K562 (cell line): ENCODE measurements at regions not wholly inside any gene's neighbourhood (a gene's known extent, or its start where the extent isn't known, plus 50 kb on each side); places are given as distances from the start of the nearest gene placed in this dataset.

ENCODE experiments used
- ATAC-seq: fragments of 200-7000 bp; cut with Tn5 transposase; 3 replicates; pipeline ENCODE4 v1.9.1; 2020; ENCODE audit warnings: moderate library complexity
- BruUV-seq: library from RNA; stranded (reverse); fragments of 400-500 nt; replicated peaks from 2 replicates; lab custom pipeline; 2021; lab: Mats Ljungman, UMichigan
- CTCF ChIA-PET: fragments of 300-600 bp; formaldehyde crosslinking; extraction: SDS; loops from one replicate; lab custom pipeline; 2021; ENCODE audit warnings: low intra/inter-chr PET ratio; lab: Yijun Ruan, JAX
- POLR2A ChIA-PET: fragments of 300-600, 350-650 bp; sonication (Branson Sonifier 250); formaldehyde crosslinking; extraction: SDS; loops from one replicate; lab custom pipeline; 2021; ENCODE audit warnings: antibody characterized with exemption, inconsistent platforms; lab: Yijun Ruan, JAX
- DNase-seq, 4 experiments: peaks; one replicate each; pipeline versions ENCODE4 v3.0.0 to v3.0.0-alpha.2; 2011 to 2018; ENCODE audit warnings: low spot score in 3 of 4, mixed read lengths in 3 of 4; ENCODE audit errors: extremely low read depth in 1 of 4
- FAIRE-seq: peaks from 2 replicates; lab custom pipeline; 2011; peaks lifted over from hg19 to GRCh38; lab: Jason Lieb, UNC
- H2AFZ ChIP-seq: 2 replicates; pipeline ENCODE4 v1.6.0; 2011; ENCODE audit warnings: low read depth, low read length, control low read depth, inconsistent platforms
- H3K27ac ChIP-seq: fragments of 200-600 bp; 3 replicates; pipeline ENCODE4 v1.8.0; 2011; ENCODE audit warnings: low read depth, mild to moderate bottlenecking, control low read depth, inconsistent platforms, low read length, moderate library complexity, mixed read lengths; ENCODE audit errors: extremely low read depth
- H3K27me3 ChIP-seq, 2 experiments: fragments of 300-600 bp in 1 of 2; 2 replicates in 1 of 2; 3 replicates in 1 of 2; pipeline versions ENCODE4 v1.6.0 to v1.8.0; 2011; ENCODE audit warnings: inconsistent platforms in 2 of 2, low read length in 2 of 2, mild to moderate bottlenecking in 1 of 2, mixed read lengths in 1 of 2, moderate library complexity in 1 of 2; ENCODE audit not compliant: control insufficient read depth in 2 of 2, insufficient read depth in 2 of 2
- H3K36me3 ChIP-seq: fragments of 300-600 bp; 3 replicates; pipeline ENCODE4 v1.8.0; 2011; ENCODE audit warnings: mild to moderate bottlenecking, low read length, inconsistent platforms; ENCODE audit not compliant: control insufficient read depth, insufficient read depth
- H3K4me1 ChIP-seq, 2 experiments: fragments of 200-600 bp in 1 of 2; replicated peaks in 1 of 2; 2 replicates in 1 of 2; 3 replicates in 1 of 2; pipeline versions ENCODE4 v1.5.1 to v1.8.0; 2011; ENCODE audit warnings: inconsistent platforms in 2 of 2, low read length in 2 of 2, mild to moderate bottlenecking in 1 of 2, mixed read lengths in 1 of 2, moderate library complexity in 1 of 2; ENCODE audit not compliant: control insufficient read depth in 2 of 2, insufficient read depth in 2 of 2
- H3K4me2 ChIP-seq: 2 replicates; pipeline ENCODE4 v1.6.1; 2011; ENCODE audit warnings: low read length, control low read depth, inconsistent platforms, mixed read lengths; ENCODE audit not compliant: insufficient read depth
- H3K4me3 ChIP-seq: fragments of 200-600 bp; sonication (generic), shearing (Covaris generic); 2 replicates; pipeline ENCODE4 v1.5.1; 2016; ENCODE audit warnings: control low read depth, inconsistent platforms
- H3K79me2 ChIP-seq: fragments of 200-600 bp; 3 replicates; pipeline ENCODE4 v1.8.0; 2011; ENCODE audit warnings: low read length, inconsistent platforms; ENCODE audit not compliant: control insufficient read depth, insufficient read depth
- H3K9ac ChIP-seq, 2 experiments: 2 replicates each; pipeline versions ENCODE4 v1.6.0 to v1.6.1; 2011; ENCODE audit warnings: low read depth in 2 of 2, low read length in 2 of 2, control low read depth in 1 of 2, inconsistent platforms in 1 of 2, mild to moderate bottlenecking in 1 of 2, mixed read lengths in 1 of 2; ENCODE audit not compliant: insufficient read depth in 1 of 2
- H3K9me1 ChIP-seq: one replicate; pipeline ENCODE4 v1.6.0; 2011; ENCODE audit warnings: inconsistent platforms, mild to moderate bottlenecking, low read length, moderate library complexity; ENCODE audit not compliant: control insufficient read depth, insufficient read depth
- H3K9me3 ChIP-seq: replicated peaks from 2 replicates; pipeline ENCODE4 v1.5.1; 2011; ENCODE audit warnings: low read depth, low read length, inconsistent platforms; ENCODE audit not compliant: control insufficient read depth, insufficient read depth
- H4K20me1 ChIP-seq: replicated peaks from 2 replicates; pipeline ENCODE4 v1.6.1; 2011; ENCODE audit warnings: low read length, inconsistent platforms, mixed read lengths; ENCODE audit not compliant: control insufficient read depth, insufficient read depth
- ESRRB ChIP-seq: fragments of 250-450 bp; sonication (Bioruptor Pico); IDR thresholded peaks from 2 replicates; pipeline ENCODE4 v1.5.0; 2020; ENCODE audit warnings: mild to moderate bottlenecking, moderate library complexity, borderline replicate concordance
- MAFF ChIP-seq: IDR thresholded peaks from 2 replicates; pipeline ENCODE4 v1.6.1; 2012; ENCODE audit warnings: low read length, improper control_type of control experiment
- ZNF224 ChIP-seq: sonication (generic); formaldehyde crosslinking; IDR thresholded peaks from 2 replicates; pipeline ENCODE4 v1.8.0; 2022; ENCODE audit warnings: mild to moderate bottlenecking, missing genetic modification reagents
- ZNF282 ChIP-seq: sonication (generic); formaldehyde crosslinking; IDR thresholded peaks from 2 replicates; pipeline ENCODE4 v1.8.1; 2023; ENCODE audit warnings: missing genetic modification reagents
- WGBS: fragments of 100-300 bp; shearing (Covaris generic); methylation state at CpG from one replicate; pipeline ENCODE4 v1.1.6; 2016; ENCODE audit warnings: low coverage, mixed read lengths; ENCODE audit not compliant: insufficient coverage; ENCODE audit errors: missing lambda C conversion rate; 5-methylcytosine and 5-hydroxymethylcytosine counted together
- in situ Hi-C: fragments of 300-500 bp; cut with MboI; formaldehyde crosslinking; loops from 4 replicates; pipeline ENCODE4 v1.15.0; 2018; ENCODE audit warnings: inconsistent platforms, mixed read lengths
- intact Hi-C: fragments of 100-400 bp; cut with micrococcal nuclease; formaldehyde crosslinking; loops from 2 replicates; pipeline ENCODE4 v1.14.2; 2022
- TF ChIP-seq, protein P1 (sequence below): sonication (generic); formaldehyde crosslinking; IDR thresholded peaks from 2 replicates; pipeline ENCODE4 v1.8.0; 2022; ENCODE audit warnings: mild to moderate bottlenecking, missing genetic modification reagents, borderline replicate concordance
- TF ChIP-seq, protein P2 (sequence below): sonication (generic); IDR thresholded peaks from 2 replicates; pipeline ENCODE4 v1.6.1; 2016

DNA sequence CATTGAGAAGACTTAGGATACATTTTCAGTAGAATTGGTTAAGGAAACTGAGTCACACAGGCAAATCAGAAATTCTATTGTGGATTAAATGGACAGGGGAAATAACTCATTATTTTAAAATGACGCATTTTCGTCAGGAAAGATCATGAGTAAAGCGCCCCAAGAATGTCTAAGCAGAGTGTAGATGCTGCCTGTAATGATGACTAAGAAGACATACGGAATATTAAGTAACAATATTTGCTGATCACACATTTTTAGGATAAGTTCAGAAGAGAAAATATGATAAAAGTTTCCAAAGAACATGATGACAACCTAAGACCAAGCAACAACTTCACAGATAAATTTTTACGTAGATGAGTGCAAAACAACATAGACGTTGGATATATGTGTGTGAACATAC lies 596.3 kb upstream of the TENM3 start (continued):
- TF ChIP-seq, protein P1, sequence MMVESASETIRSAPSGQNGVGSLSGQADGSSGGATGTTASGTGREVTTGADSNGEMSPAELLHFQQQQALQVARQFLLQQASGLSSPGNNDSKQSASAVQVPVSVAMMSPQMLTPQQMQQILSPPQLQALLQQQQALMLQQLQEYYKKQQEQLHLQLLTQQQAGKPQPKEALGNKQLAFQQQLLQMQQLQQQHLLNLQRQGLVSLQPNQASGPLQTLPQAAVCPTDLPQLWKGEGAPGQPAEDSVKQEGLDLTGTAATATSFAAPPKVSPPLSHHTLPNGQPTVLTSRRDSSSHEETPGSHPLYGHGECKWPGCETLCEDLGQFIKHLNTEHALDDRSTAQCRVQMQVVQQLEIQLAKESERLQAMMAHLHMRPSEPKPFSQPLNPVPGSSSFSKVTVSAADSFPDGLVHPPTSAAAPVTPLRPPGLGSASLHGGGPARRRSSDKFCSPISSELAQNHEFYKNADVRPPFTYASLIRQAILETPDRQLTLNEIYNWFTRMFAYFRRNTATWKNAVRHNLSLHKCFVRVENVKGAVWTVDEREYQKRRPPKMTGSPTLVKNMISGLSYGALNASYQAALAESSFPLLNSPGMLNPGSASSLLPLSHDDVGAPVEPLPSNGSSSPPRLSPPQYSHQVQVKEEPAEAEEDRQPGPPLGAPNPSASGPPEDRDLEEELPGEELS (CRISPR knock-in tag): no peak
- TF ChIP-seq MAFF (peak; percentile 35; the same call in 1 of the 2 replicates), ESRRB (no peak), ZNF282 (CRISPR knock-in tag) (no peak)
- TF ChIP-seq, protein P2, sequence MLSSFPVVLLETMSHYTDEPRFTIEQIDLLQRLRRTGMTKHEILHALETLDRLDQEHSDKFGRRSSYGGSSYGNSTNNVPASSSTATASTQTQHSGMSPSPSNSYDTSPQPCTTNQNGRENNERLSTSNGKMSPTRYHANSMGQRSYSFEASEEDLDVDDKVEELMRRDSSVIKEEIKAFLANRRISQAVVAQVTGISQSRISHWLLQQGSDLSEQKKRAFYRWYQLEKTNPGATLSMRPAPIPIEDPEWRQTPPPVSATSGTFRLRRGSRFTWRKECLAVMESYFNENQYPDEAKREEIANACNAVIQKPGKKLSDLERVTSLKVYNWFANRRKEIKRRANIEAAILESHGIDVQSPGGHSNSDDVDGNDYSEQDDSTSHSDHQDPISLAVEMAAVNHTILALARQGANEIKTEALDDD: no peak

DNA sequence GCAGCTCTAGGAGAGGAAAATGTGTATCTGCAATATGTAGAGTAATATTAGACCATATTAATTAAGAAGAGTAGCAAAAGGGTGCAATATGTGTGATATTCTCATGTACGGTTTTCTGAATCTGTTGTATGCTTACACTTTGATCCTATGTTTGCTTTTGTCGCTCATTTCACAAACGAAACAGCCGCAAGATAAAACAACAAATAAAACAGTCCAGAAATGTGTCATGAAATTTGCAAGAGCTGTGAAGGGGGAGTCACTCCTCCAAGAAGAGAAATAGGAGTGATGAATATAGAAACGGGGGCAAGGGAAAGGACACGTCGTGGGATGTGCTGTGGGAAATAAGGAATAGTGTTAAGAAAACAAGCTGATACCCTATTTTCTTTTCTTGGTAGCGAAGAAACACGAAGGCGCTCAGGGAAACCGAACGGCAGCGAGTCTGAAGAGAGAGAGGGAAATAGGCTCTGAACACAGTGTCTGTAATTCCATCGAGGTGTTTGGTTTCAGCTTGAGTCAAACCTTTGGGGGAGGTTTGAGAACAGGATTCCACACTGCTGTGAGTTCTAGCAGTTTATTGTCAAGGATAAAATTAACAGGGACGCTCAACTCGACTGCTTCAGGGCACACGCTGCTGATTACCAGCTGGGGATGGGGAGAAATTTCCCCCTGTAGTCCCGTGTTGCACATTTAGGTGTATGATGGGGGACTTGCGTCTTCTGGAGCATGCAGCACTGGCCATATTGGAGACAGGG lies 595.6 kb upstream of the TENM3 start:
- CTCF ChIA-PET: no interaction called here
- POLR2A ChIA-PET: interaction anchor here (0.6 kb wide), 1 partner anchor 54 kb away, joined by 3 read pairs; no protein-coding TSS in a partner anchor
- H3K36me3 ChIP-seq: no peaks in the 10 kb centered on the region
- TF ChIP-seq ZNF224: no peak
- TF ChIP-seq, all 486 proteins: peak for 0
- H3K4me1 ChIP-seq: no peaks in the 10 kb centered on the region
- WGBS: 0% methylated on average over 16 of the region's 19 CpGs
- no peaks in the 10 kb centered on the region for H3K79me2 ChIP-seq
- no peak for FAIRE-seq
- H4K20me1 ChIP-seq: no peaks in the 10 kb centered on the region
- no peaks in the 10 kb centered on the region for H3K27me3 ChIP-seq
- H3K4me2 ChIP-seq: no peak overlapping the region
- no peaks in the 10 kb centered on the region for H3K9me1 ChIP-seq
- no peak overlapping the region for H3K9ac ChIP-seq
- intact Hi-C loops: no loop called here
- H3K9me3 ChIP-seq: no peaks in the 10 kb centered on the region
- no peak overlapping the region for H3K27ac ChIP-seq
- no peak for ATAC-seq
- H2AFZ ChIP-seq: no peak overlapping the region
- in situ Hi-C loops: no loop called here
- DNase-seq: no peak
- no peak overlapping the region for H3K4me3 ChIP-seq
- no TSS peak for BruUV-seq
